SHP77 treated with DMSO at 0.1 percent for 48 hours (cell line): ENCODE measurements at regions not wholly inside any gene's neighbourhood (a gene's known extent, or its start where the extent isn't known, plus 50 kb on each side); places are given as distances from the start of the nearest gene placed in this dataset.
"Not testable (repeated sequence)": the region's sequence is repeated elsewhere in the genome, so short reads cannot be mapped to it uniquely, and the experiment has no call there.

Source experiments
- DNase-seq: peaks from one replicate; lab custom pipeline; 2025; lab: John Stamatoyannopoulos, UW

DNA sequence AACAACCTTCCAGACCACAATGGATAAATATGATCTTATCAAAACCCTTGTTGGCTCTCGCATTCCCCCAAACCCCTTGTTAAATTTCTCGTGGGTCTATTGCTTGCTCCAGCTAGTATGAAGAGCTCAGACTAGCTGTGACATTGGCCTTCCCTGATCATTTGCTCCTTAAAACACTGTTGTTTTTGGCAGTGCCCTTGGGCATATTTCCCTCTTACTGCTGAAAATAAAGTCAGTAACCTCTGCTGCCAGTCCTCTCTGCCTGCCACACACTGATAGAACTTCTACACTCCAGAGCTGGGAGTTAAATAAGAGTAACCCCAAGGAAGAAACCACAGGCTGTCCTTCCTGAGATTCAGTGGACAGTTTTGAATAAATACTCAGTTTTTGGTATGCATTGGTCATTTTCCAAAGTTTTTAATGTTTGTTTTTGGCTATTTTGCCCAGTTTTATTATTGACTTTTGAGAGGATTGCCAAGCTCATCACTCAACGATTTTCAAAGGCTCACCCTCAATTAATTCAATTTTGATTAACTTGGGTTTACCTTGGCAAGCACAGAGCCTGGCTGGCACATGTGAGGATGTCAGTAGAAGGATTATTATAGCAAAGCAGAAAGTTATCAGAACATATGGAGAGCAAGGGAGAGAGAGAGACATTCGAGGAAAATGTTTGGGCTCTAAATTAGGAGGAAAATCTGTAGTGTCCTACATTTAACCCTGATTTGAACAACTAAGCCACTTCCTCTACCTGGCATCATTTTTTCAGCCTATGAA lies 84.3 kb upstream of the SYN3 start:
- DNase-seq: no peak

DNA sequence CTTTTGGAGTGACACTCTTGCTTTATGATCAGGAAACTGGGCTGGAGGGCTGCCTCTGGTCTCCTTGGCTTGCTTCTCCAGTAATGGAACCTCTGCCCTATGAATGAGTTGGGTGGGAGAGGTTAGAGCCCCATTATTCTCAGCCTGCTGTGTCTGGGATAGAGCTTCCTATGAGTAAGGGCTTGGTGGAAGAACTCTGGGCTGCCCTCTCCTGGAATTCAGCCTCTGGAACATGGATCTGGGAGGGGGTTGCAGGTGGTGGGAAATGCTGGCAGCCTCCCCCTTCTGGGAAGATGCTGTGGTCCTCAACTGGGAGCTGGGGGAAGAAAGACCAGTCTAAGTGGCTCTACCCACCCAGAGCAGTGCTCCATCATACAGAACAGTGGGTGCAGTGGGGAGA lies 81.8 kb upstream of the SYN3 start:
- no peak for DNase-seq

DNA sequence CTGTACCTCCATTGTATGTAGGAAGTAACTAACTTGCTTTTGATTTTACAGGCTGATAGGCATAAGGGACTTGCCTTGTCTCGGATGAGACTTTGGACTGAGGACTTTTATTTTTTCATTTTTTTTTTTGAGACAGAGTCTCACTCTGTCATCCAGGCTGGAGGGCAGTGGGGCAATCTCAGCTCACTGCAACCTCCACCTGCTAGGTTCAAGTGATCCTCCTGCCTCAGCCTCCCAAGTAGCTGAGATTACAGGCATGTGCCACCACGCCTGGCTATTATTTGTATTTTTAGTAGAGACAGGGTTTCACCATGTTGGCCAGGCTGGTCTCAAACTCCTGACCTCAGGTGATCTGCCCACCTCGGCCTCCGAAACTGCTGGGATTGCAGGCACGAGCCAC lies 80.2 kb upstream of the SYN3 start:
- DNase-seq: not testable (repeated sequence)

DNA sequence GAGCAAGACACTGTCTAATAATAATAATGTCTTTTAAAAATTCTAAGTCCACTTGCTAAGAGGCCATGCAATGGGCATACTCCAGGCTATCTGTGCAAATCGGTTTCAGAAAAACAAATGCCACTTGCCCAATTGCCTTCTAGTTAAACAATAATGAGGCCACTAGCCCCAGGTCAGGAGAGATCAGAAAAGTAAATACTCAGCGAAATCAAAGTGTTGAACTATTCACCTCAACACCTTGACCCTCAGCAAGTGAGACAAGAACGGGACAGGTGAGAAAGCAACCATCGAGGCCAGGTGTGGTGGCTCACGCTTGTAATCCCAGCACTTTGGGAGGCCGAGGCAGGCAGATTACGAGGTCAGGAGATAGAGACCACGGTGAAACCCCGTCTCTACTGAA lies 72.3 kb upstream of the SYN3 start:
- no peak for DNase-seq

DNA sequence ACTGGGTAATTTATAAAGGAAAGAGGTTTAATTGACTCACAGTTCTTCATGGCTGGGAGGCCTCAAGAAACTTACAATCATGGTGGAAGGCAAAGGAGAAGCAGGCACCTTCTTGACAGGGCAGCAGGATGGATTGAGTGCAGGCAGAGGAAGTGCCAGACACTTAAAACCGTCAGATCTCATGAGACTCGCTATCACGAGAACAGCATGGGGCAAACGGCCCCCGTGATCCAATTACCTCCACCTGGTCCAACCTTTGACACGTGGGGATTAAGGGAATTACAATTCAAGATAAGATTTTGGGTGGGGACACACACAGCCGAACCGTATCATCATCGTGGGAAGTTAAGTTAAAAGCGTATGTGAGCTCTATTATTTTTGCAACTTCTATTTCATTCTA lies 71.4 kb upstream of the SYN3 start:
- DNase-seq: no peak

DNA sequence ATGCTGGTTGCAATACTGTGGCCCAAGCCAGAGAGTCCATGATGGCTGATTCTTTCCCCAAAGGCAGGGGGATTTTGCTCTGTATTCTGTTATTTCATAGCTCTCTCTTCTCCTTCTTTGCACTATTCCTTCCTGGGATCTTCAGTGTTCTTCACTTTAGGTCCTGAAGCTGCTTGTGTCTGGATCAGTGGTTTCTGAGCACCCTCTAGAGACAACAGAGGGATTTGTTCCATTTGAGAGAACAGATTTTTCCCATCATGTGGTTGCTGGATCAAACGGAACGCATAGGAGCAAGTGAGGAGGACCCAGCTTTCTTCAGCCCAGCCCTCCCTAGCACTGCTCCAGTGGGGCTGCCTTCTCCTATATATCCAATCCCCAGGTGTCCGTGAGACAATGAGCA lies 68.7 kb upstream of the SYN3 start:
- DNase-seq: no peak

DNA sequence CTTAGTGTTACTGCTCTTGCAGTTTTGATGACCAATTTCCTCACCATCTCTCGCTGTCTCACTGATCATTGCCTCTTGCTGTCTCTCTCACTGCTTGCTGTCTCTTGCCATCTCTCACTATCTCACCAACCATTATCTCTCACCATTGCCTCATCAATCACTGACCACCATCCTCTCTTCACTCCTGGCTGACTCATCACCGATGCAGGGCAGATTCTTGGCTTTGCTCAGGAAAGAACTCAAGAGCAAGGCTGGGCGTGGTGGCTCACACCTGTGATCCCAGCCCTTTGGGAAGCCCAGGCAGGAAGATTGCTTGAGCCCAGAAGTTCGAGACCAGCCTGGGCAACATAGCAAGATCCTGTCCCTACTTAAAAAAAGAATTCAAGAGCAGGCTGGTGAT lies 66.3 kb upstream of the SYN3 start:
- no peak for DNase-seq

DNA sequence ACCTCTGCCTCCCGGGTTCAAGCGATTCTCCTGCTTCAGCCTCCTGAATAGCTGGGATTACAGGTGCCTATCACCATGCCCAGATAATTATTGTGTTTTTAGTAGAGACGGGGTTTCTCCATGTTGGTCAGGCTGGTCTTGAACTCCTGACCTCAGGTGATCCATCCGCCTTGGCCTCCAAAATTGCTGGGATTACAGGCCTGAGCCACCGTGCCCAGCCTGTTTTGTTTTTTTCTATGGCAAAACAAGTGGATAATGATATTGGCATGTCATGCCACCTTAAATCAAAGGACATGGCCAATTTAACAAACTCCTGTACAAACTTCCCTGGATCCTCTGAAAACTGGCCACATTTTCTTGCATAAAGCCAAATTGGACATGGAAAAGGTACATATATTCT lies 64.3 kb upstream of the SYN3 start:
- DNase-seq: not testable (repeated sequence)

DNA sequence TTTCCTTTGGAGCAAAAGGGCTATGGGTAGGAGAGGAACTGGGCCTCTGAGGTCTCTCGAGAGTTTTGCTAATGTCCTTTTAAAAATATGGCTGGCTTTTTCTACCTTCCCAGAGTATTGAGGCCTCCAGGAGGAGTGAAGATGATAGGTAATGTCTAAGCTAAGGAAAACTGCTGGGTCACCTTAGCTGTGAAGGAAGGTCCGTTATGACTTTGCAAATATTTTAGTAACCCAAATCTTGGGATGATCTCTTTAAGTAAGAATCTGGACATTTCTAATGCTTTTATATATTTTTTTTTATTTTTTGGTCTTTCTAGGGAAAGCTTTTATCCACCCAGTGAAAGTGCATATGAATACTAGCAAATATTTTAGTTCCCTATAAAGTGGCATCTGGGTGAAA lies 60.9 kb upstream of the SYN3 start:
- no peak for DNase-seq

DNA sequence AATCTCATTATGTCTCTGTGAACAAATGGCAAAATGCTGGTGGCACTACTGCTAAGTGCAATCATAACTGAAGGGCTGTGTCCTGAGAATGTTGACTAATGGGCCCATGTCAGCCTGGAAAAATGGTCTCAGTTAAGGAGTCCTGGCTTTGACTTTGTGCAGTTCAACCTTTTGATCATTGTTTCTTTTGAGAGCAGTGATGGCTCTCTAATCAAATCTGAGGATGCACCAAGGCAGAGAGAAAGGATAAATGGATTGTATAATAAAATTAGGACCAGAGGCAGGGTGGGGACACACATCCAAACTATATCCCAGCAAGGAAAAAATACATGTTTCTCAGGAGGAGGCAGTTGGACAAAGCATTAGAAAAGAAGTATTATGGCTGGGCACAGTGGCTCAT lies 59.6 kb upstream of the SYN3 start:
- DNase-seq: no peak

DNA sequence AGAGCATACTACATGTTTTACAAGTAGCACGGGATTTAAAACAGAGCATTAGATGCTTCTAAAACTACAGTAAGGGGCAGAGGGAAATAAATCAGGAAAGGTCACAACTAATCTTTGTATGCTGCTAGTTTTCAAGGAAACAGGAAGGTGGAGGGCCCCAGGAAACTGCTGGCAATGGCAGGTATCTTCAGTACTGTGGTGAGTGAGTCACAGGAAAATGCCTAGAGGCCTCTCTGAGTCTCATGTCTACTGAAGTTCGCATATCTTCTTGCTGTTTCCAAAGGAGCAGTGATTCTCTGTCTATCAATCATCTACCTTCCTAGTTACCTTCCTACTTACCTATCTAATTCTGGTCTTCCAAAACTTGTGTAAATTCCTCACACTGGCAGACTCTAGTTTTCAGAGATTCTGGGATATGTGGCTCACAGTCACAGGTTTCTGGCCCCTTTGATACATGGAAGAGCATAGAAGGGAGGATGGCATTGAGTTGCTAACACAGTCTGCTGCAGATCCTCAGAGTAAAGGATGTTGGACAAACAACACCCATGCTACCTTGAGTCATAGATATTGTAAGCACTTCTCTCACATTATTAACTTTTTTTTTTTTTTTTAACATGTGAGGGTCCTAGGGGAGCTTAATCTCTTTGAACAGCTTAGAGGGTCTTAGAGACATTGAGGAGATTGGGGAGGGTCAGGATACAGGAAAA lies 58.8 kb upstream of the SYN3 start:
- DNase-seq: no peak

DNA sequence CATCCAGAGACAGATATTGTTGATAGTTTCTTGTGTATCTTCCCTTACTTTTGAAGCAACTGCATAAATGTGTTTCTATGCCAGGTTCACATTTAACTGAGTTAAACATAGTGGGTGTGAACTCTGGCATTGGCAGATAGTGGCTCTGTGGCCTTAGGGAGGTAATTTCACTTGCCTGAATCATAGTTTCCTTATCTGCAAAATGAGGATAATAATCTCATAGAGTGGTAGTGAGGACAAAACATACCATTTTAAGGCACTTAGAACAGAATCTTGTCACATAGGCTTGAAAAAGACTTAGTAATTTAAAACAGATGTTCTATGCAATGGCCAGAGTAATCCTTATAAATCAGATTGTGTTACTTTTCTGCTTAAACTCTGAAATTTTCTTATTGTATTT lies 56.4 kb upstream of the SYN3 start:
- no peak for DNase-seq

DNA sequence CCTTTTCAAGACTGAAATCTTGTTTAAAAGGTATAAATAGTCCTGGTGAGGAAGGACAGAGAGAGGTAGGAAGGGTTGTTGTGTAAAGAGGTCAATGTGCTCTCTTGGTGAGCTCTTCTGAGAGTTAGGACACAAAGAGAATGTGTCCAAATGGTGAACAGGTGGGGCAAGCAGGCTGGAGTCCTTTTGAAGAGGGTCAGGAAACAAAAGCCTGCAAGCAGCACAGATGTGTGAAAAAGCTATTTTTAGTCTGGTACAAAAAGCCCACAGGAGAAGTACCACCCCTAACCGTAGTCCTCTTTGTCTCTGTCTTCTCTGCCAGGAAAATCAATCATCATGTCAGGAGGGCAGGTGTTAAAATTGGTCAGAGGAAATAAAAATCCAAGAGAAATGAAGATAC lies 54.4 kb upstream of the SYN3 start:
- peak; percentile 97 for DNase-seq

DNA sequence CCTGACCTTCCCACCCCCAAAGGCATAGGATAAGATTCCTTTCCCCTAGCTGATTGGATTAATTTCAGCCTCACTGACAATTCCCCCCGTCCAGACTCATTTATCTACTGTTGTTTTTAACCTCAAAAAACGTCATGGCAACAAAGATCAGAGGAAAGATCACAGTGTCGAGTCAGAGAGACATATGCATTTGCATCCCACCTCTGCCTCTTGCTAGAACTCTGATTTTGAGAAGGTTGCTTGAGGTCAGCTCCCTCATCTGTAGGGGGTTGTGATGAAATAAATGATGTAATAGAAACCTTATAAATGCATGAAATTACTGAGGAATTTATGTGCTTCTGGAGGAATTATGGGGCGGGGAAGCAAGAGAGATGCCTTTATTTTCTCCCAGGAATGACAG lies 53.3 kb upstream of the SYN3 start:
- DNase-seq: no peak

DNA sequence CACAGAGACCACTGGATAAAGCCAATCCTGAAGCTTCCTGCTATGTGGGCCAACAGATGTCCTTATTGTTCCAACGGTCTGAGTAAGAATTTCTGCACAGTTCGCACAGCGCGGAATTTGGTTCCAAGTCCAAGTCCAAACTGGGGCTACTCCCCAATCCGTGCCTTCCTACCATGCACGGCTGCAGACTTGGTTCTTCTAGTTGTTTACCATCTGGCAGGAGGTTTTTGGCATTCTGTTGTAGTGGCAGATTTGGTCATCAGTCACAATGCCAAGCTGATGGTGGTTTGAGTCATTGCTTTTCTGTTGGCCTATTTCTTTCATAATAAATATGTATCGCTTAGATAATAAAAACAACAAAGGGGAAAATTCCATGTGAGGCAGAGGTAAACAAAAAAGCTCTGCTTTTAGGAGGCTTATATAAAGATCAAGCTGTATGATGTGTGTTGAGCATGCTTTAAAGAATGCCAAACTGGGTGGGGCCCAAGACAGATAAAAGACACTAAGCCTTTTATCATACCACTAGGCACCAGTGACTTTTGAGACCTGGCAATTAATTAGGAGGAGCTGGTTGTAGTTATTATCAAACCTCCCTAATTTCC lies 52.5 kb upstream of the SYN3 start:
- DNase-seq: no peak

DNA sequence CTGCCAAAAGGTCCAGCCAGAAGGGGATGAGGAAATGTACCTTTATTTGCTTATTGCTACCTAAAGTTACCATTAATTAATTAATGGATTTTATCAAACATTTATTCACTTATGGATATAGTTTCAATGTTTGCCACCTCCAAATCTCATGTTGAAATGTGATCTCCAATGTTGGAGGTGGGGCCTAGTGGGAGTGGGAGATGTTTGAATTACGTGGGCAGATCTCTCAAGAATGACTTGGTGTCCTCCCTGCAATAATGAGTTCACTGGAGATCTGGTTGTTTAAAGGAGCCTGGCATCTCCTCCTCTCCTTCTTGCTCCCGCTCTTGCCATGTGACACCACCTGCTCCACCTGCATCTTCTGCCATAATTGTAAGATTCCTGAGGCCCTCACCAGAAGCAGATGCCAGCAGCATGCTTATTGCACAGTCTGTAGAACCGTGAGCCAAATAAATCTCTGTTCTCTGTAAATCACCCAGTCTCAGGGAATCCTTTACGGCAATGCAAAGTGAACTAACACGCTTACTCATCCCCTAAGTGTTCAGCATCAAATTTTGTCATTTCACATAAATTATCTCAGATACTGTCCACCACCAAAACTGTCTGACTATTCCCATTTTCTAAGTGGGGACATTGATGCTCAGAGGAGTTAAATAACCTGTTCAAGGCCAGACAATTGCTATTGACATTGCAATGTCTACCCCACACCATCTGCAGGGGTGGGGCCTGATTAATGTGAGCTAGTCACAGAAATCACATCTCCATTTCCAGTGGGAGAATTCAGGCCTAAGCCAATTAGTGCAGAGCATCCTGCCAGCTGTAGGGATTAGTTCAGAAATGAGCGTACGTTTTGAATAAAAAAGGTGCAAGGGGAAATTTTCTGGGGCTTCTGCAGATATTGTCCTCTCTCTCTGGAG lies 51.6 kb upstream of the SYN3 start:
- DNase-seq: no peak

DNA sequence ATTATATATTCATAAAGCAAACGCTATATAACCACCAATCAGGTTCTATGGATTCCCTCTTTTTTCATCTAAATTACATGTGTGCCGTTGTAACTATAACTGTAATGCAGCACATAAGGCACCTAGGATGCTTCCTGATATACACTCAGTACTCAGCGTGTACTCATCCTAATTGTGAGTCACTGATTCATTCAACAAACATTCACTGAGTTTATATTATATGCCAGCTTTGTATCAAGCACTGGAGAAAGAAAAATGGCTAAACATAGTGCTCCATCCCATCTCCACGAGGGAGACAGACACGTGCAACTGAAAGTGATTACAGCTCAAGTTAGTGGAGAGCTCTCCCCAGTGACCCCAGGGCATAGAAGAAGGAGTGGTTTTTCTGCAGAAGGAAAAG lies 49.9 kb upstream of the SYN3 start:
- DNase-seq: no peak
